ENCODE measurements at regions not wholly inside any gene's neighbourhood (a gene's known extent, or its start where the extent isn't known, plus 50 kb on each side); places are given as distances from the start of the nearest gene placed in this dataset.

- no peak for DNase-seq
These were observed 398.6 kb upstream of the ADAMTSL1 start for GRCh38 chr9:18075253-18075952.

GRCh38 chr9:18077941-18078678, 395.8 kb upstream of the ADAMTSL1 start:
- no peak for DNase-seq

GRCh38 chr9:18092138-18092537, 381.8 kb upstream of the ADAMTSL1 start:
- no peak for DNase-seq

GRCh38 chr9:18106006-18106560, 367.9 kb upstream of the ADAMTSL1 start:
- DNase-seq, result no peak

GRCh38 chr9:18109675-18110074, 364.3 kb upstream of the ADAMTSL1 start:
- DNase-seq, result no peak

- no peak for DNase-seq
These were observed 362.8 kb upstream of the ADAMTSL1 start for GRCh38 chr9:18111146-18111545.

GRCh38 chr9:18114559-18115475, 359.1 kb upstream of the ADAMTSL1 start:
- DNase-seq, result no peak

- DNase-seq, result no peak
These were observed 355.7 kb upstream of the ADAMTSL1 start for GRCh38 chr9:18118268-18118667.

GRCh38 chr9:18122171-18122570, 351.8 kb upstream of the ADAMTSL1 start:
- no peak for DNase-seq

GRCh38 chr9:18124760-18125159, 349.2 kb upstream of the ADAMTSL1 start:
- DNase-seq, result no peak

GRCh38 chr9:18126831-18127498, 347.0 kb upstream of the ADAMTSL1 start:
- DNase-seq, result no peak

- DNase-seq, result no peak
These were observed 346.5 kb upstream of the ADAMTSL1 start for GRCh38 chr9:18127499-18127875.

GRCh38 chr9:18129809-18130334, 344.1 kb upstream of the ADAMTSL1 start:
- no peak for DNase-seq

GRCh38 chr9:18136354-18136994, 337.5 kb upstream of the ADAMTSL1 start:
- no peak for DNase-seq

GRCh38 chr9:18137815-18138214, 336.1 kb upstream of the ADAMTSL1 start:
- DNase-seq, result no peak

GRCh38 chr9:18138656-18139055, 335.3 kb upstream of the ADAMTSL1 start:
- no peak for DNase-seq

- DNase-seq, result no peak
These were observed 332.3 kb upstream of the ADAMTSL1 start for GRCh38 chr9:18141681-18142080.

GRCh38 chr9:18143073-18143745, 330.7 kb upstream of the ADAMTSL1 start:
- DNase-seq, result no peak

- no peak for DNase-seq
These were observed 327.6 kb upstream of the ADAMTSL1 start for GRCh38 chr9:18146329-18146728.

GRCh38 chr9:18149471-18150011, 324.4 kb upstream of the ADAMTSL1 start:
- DNase-seq, result no peak

- no peak for DNase-seq
These were observed 319.3 kb upstream of the ADAMTSL1 start for GRCh38 chr9:18154661-18155060.

Data from suppressor macrophage (primary cell).